PC-3 (cell line): ENCODE measurements at regions not wholly inside any gene's neighbourhood (a gene's known extent, or its start where the extent isn't known, plus 50 kb on each side); places are given as distances from the start of the nearest gene placed in this dataset.

Experiments
- ATAC-seq: fragments of 200-7000 bp; cut with Tn5 transposase; 2 replicates; pipeline ENCODE4 v1.9.1; 2020; ENCODE audit warnings: mild to moderate bottlenecking, moderate library complexity
- BruUV-seq: library from RNA; stranded (reverse); fragments of 400-500 nt; replicated peaks from 2 replicates; lab custom pipeline; 2021; lab: Mats Ljungman, UMichigan
- CTCF ChIA-PET: fragments of 300-600 bp; sonication (Branson Sonifier 250); formaldehyde crosslinking; loops from one replicate; lab custom pipeline; 2022; ENCODE audit warnings: antibody characterized with exemption; lab: Charles Lee
- POLR2A ChIA-PET: fragments of 300-600 bp; sonication (Branson Sonifier 250); formaldehyde crosslinking; loops from one replicate; lab custom pipeline; 2022; ENCODE audit warnings: antibody characterized with exemption; ENCODE audit not compliant: unreplicated experiment; lab: Charles Lee
- DNase-seq: peaks from one replicate; pipeline ENCODE4 v3.0.0-alpha.2; 2015
- H2AFZ ChIP-seq: fragments of 300-600 bp; sonication (generic); 2 replicates; pipeline ENCODE4 v1.6.0; 2016; ENCODE audit warnings: antibody characterized with exemption, low read length
- H3F3A ChIP-seq: fragments of 300-600 bp; sonication (generic); one replicate; pipeline ENCODE4 v1.6.0; 2017; ENCODE audit warnings: antibody characterized with exemption, low read length, control low read depth, mild to moderate bottlenecking; ENCODE audit not compliant: unreplicated experiment
- H3K27ac ChIP-seq: fragments of 300-600 bp; sonication (generic); 2 replicates; pipeline ENCODE4 v1.5.1; 2016; ENCODE audit warnings: mild to moderate bottlenecking, low read length
- H3K27me3 ChIP-seq: fragments of 300-600 bp; sonication (generic); 2 replicates; pipeline ENCODE4 v1.6.1; 2016; ENCODE audit warnings: low read length, mixed read lengths
- H3K36me3 ChIP-seq: fragments of 300-600 bp; sonication (generic); 2 replicates; pipeline ENCODE4 v1.6.1; 2016; ENCODE audit warnings: low read depth, mixed run types, low read length, mixed read lengths
- H3K4me1 ChIP-seq: fragments of 300-600 bp; sonication (generic); 2 replicates; pipeline ENCODE4 v1.5.1; 2016; ENCODE audit warnings: low read length; ENCODE audit not compliant: insufficient read depth
- H3K4me2 ChIP-seq: fragments of 300-600 bp; sonication (generic); 2 replicates; pipeline ENCODE4 v1.6.0; 2016; ENCODE audit warnings: low read length
- H3K4me3 ChIP-seq: fragments of 300-600 bp; sonication (generic); 2 replicates; pipeline ENCODE4 v1.5.1; 2016; ENCODE audit warnings: mild to moderate bottlenecking, low read length, mixed read lengths
- H3K79me2 ChIP-seq: fragments of 300-600 bp; sonication (generic); 2 replicates; pipeline ENCODE4 v1.6.1; 2017; ENCODE audit warnings: low read length, mixed read lengths
- H3K9ac ChIP-seq: fragments of 300-600 bp; sonication (generic); 2 replicates; pipeline ENCODE4 v1.6.0; 2016; ENCODE audit warnings: mild to moderate bottlenecking, low read length
- H3K9me2 ChIP-seq: fragments of 300-600 bp; sonication (generic); replicated peaks from 2 replicates; pipeline ENCODE4 v1.6.1; 2016; ENCODE audit warnings: mixed run types, low read length, mixed read lengths
- H3K9me3 ChIP-seq: fragments of 300-600 bp; sonication (generic); 2 replicates; pipeline ENCODE4 v1.6.1; 2016; ENCODE audit warnings: low read length, mixed read lengths
- H4K20me1 ChIP-seq: fragments of 300-600 bp; sonication (generic); 2 replicates; pipeline ENCODE4 v1.6.1; 2016; ENCODE audit warnings: low read length, mixed read lengths
- CTCF ChIP-seq: fragments of 300-600 bp; sonication (generic); conservative IDR thresholded peaks from 2 replicates; pipeline ENCODE4 v1.5.1; 2017; ENCODE audit warnings: antibody characterized with exemption, low read depth, mild to moderate bottlenecking, low read length
- EZH2 ChIP-seq: fragments of 300-600 bp; sonication (generic); IDR thresholded peaks from one replicate; pipeline ENCODE4 v1.6.1; 2017; ENCODE audit warnings: antibody characterized with exemption, mild to moderate bottlenecking, low read length; ENCODE audit not compliant: unreplicated experiment
- EZH2phosphoT487 ChIP-seq: fragments of 300-600 bp; sonication (generic); IDR thresholded peaks from 2 replicates; pipeline ENCODE4 v1.6.1; 2018; ENCODE audit warnings: mild to moderate bottlenecking, antibody characterized with exemption, low read length, borderline replicate concordance
- intact Hi-C: fragments of 100-400 bp; cut with micrococcal nuclease; formaldehyde crosslinking; loops from 2 replicates; pipeline ENCODE4 v1.9.0; 2023

GRCh38 chr9:79952401-79952800 lies 380.6 kb downstream of the TLE4 start:
- Histone ChIP-seq H3K4me3 (no peak overlapping the region), H3F3A (no peaks in the 10 kb centered on the region), H2AFZ (no peak overlapping the region), H3K36me3 (no peaks in the 10 kb centered on the region), H3K4me1 (no peaks in the 10 kb centered on the region), H3K4me2 (no peak overlapping the region), H3K9me2 (no peaks in the 10 kb centered on the region), H3K27me3 (no peaks in the 10 kb centered on the region), H3K79me2 (no peaks in the 10 kb centered on the region), H3K9ac (no peak overlapping the region), H3K9me3 (no peaks in the 10 kb centered on the region), H3K27ac (no peak overlapping the region), H4K20me1 (no peaks in the 10 kb centered on the region)
- TF ChIP-seq EZH2phosphoT487, result no peak
- no peak for TF ChIP-seq CTCF
- TF ChIP-seq EZH2, result no peak
- DNase-seq, result no peak
- no peak for ATAC-seq
- no TSS peak for BruUV-seq
- intact Hi-C loops, result no loop called here
- CTCF ChIA-PET, result no interaction called here
- POLR2A ChIA-PET, result no interaction called here

GRCh38 chr9:79946712-79947111 lies 374.9 kb downstream of the TLE4 start:
- Histone ChIP-seq H3K27me3 (no peaks in the 10 kb centered on the region), H2AFZ (no peak overlapping the region), H3K4me1 (peaks cover 9% of the 10 kb centered on the region; the same call in 1 of the 2 replicates), H3K36me3 (no peaks in the 10 kb centered on the region), H3K79me2 (no peaks in the 10 kb centered on the region), H3K9me3 (no peaks in the 10 kb centered on the region), H3K9me2 (no peaks in the 10 kb centered on the region), H3K4me2 (no peak overlapping the region), H3K27ac (no peak overlapping the region), H3K9ac (no peak overlapping the region), H4K20me1 (no peaks in the 10 kb centered on the region), H3F3A (no peaks in the 10 kb centered on the region), H3K4me3 (no peak overlapping the region)
- DNase-seq (no peak), ATAC-seq (no peak)
- TF ChIP-seq CTCF, result no peak
- no peak for TF ChIP-seq EZH2phosphoT487
- no peak for TF ChIP-seq EZH2
- no TSS peak for BruUV-seq
- intact Hi-C loops, result loop anchor here (10.0 kb wide), 1 partner anchor 472 kb away; no protein-coding TSS in a partner anchor
- ChIA-PET POLR2A (no interaction called here), CTCF (no interaction called here)

- Histone ChIP-seq H3K27ac (no peak overlapping the region), H3K27me3 (no peaks in the 10 kb centered on the region), H3F3A (no peaks in the 10 kb centered on the region), H3K9me3 (no peaks in the 10 kb centered on the region), H3K4me3 (no peak overlapping the region), H3K4me2 (no peak overlapping the region), H3K79me2 (no peaks in the 10 kb centered on the region), H3K4me1 (peaks cover 9% of the 10 kb centered on the region; the same call in 1 of the 2 replicates), H3K9me2 (no peaks in the 10 kb centered on the region), H4K20me1 (no peaks in the 10 kb centered on the region), H3K9ac (no peak overlapping the region), H2AFZ (no peak overlapping the region), H3K36me3 (no peaks in the 10 kb centered on the region)
- peak; percentile 37; the same call in 1 of the 2 replicates for ATAC-seq
- intact Hi-C loops, result loop anchor here (2.0 to 10.0 kb wide), 2 partner anchors 375 to 471 kb away; partner anchors contain the start of gene TLE4
- TF ChIP-seq EZH2, result no peak
- no peak for TF ChIP-seq EZH2phosphoT487
- TF ChIP-seq CTCF, result no peak
- peak; percentile 32 for DNase-seq
- ChIA-PET CTCF (no interaction called here), POLR2A (no interaction called here)
- no TSS peak for BruUV-seq
Measured at GRCh38 chr9:79945495-79945894, 373.7 kb downstream of the TLE4 start.
